HG03095 (cell line): ENCODE measurements at regions not wholly inside any gene's neighbourhood (a gene's known extent, or its start where the extent isn't known, plus 50 kb on each side); places are given as distances from the start of the nearest gene placed in this dataset.

Experiments
- ATAC-seq: cut with Tn5 transposase; IDR thresholded peaks from one replicate; pipeline ENCODE4 v1.9.1; 2021; ENCODE audit warnings: moderate library complexity; ENCODE audit not compliant: unreplicated experiment

DNA sequence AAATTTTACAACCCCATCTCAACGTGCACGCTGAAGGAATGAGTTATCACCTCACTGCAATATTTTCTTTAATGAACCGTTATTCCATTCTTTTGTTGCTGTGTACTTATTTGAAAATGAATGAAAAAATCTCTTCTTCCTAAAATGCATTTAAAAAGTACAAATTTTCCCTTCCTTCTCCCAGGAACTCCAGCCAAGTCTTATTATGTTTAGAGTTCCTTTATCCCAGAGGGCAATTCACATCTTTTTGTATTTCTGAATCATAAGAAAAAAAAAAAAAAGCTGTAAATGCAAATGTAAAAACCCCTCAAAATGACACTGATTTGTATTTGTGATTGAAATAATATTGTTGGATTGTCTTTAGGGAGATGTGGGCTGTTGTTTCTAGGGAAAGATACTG is 2194.3 kb upstream of the CELF4 start:
- ATAC-seq = no peak

DNA sequence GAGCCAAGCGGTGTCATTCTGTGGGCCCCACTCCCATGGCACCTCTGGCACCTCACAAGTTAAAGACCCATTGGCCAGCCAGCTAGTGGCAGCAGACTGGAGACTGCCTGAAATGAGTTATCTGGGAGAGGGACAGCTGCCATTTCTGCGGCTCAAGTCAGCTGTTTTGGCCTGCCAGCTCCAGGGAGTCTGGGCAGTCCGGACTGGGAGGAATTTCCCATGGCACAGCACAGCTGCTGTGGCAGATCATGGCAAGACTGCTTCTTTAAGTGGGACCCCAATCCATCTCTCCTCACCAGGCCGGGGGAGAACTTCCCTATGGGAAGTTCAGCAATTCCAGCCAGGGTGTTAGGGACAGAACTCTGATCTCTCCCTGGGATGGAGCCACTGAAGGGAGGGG is 2187.6 kb upstream of the CELF4 start:
- no peak for ATAC-seq

DNA sequence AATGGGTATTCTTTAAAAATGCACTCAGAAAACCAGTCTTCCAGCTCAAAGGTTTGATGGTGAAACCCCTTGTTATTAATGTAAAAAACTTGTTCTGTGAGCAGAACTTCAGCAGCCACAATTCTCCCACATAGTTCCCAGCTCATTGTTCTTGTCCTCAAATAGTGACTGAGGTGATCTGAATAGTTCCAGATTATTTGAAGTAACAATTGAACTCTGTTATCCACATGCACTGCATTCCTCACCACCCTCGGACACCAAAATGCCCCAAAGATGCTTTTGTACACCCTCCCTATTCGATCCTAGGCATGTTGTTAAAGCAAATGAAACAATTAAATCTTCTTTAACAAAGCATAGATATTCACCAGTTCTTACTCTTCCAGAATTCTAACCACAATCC is 2186.8 kb upstream of the CELF4 start:
- ATAC-seq = no peak

DNA sequence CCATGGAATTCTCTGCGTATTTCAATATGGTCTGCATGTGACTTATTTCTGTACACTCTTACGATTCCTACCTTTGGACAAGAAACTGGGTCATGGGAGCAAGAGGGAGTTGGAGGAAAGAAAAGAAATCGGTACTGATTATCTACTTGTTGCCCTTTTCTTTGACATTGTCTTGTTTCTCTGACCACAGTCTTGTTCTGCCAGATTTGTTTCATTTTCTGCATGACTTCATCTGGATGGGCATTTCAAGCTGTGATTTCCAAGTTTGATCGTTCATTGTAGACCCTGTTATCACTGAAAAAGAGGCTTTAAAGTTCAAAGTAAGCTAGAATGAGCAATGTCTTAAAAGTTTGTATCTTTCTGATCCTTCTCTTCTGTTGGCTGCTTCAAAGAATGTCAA is 2186.3 kb upstream of the CELF4 start:
- ATAC-seq = no peak

DNA sequence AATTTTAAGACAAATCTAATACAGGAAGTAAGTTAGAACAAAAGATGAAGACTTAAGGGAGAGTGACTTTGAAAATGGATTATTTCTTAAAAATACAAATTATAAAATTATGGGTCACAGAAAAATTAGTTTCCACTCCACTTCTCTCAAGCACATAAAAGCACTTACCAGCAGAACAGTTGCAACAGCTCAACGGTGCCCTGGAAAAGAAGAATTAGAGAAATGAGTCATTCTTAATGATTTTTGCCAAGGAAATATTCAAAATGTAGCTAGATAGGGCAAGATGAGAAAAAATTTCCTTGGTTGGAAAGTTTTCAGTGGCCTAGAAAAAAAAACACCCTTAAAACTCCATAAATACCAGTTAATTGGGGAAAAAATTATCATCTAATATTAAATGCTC is 2185.6 kb upstream of the CELF4 start:
- no peak for ATAC-seq

DNA sequence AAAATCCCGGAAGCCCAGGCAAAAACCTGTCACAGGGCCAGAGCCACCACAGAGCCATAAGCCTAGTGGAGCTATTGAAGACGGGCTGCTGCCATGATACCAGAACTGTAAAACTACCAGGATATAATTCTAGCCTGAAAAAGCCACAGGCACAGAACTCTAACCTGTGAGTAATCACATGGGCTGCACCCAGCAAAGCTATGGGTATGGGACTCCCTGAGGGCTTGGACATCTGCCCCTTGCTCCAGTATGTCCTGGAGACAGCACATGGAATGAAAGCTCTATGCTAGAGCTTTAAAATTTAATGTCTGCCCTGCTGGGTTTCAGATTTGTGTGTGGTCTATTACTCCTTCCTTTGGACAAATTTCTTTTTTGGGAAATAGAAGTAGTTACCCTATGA is 2183.6 kb upstream of the CELF4 start:
- ATAC-seq = no peak

DNA sequence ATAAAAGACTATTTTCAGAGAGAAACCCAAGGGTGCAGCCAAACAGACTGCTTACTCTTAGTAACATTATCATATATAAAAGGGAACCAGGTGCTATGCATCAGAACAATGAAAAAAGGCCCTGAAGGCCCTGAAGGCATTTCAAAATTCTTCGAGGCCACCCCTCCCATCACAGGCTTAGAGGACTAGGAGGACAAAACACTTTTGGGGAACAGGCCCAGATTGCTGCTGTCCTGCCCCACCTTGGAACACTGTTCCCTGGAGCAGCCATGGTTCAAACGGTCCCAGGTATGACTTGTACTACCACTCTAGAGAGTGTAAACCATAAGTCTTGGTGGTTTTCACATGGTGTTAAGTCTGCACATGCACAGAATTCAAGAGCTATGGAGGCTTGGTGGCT is 2183.1 kb upstream of the CELF4 start:
- ATAC-seq = no peak

DNA sequence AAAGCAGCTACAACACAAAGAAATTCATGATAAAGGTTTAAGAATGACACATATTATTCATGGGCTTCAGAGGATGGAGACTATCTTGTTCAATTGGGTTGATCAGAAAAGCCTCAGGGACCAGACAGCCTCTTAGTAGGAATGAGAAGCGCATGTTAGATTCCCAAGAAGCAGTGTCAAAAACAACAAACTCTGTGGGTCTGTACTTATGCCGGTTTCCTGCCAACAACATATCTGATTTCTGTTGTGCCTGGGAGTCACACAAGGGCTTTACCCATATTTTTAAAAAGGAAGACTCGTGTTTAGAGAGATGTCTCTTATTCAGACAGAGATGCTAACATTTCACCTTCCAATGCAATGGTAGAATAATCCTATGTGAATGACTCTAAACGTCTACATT is 2180.6 kb upstream of the CELF4 start:
- ATAC-seq = no peak

DNA sequence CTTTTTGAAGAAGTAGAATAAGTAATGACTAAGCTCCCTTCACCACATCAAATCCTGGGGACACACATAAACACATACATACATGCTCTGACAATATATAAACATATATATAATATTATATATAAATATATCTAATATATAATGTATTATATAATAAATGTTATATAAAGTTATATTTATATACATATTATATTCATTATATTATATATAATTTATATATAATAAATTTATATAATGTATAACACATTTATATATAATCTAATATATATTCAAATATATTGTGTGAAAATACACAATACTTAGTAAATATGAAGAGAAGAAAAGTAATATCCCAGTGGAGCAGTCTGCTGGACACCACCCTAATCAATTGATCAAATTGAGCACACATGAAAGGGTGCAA is 2177.9 kb upstream of the CELF4 start:
- ATAC-seq = no peak

DNA sequence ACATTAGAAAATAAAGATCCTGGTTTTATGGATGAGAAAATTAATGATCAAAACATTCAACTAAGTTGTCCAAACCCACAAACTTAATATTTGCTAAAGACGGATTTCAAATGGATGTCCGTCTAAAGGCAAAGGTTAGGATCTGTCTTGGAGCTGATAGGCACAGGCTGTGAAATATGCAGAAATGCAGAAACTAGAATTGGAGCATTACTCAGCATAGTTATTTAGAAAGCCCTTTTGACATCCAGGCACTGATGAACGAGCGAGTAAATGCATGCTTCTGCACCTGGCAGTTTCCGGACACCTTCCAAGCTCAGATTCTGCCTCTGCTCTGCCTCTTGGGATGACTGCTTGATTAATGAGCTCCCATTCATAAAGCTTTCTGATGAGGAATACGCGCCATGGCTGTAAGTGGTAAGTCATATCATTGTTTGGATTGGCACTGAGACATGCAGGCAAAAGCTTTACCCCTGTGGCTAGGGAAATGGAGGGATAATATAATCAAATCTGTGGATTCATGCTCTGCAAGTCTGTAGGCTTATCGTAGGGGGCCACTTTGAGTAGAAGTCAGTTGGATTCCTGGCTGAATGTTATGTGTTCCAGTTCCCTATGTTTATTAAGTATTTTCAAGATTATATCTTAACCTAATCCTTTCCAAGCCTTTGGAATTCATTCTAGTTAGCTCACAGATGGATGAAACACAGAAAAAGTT is 2176.3 kb upstream of the CELF4 start:
- ATAC-seq = no peak

DNA sequence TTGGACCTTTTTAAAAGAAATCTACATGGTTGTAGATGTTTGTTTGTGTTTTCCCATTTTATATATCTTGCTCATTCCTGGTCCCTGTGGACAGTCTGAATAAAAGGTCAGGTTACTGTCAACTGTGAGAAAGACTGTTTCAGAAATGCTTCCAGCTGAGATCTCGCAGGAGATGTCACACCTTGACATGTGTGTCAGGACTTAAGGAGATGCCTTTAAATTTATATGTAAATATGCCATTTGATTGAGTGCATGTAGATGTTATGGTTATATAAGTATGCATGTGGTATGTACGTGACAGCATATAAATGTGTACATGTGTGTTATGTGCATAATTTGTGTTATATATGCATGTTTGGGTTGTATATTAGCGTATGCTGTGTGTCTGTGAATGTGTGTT is 2172.3 kb upstream of the CELF4 start:
- no peak for ATAC-seq

DNA sequence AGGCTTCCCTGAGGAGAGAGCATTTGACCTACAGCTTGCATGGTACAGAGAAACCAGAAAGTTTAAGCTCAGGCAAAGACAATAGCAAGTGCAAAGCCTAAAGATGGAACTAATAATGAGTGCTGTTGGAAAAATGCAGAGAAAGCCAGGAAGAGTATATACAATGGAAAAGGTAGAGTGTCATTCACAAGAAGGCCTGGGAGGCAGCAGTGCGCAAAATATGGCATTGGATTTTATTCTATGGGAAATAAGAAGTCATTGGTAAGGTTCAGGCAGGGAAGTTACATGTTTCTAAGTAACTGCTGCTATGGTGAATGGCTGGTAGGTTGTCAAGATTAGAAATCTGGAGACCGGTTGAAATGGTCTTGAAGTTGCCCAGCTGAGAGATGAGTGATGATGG is 2167.3 kb upstream of the CELF4 start:
- no peak for ATAC-seq

DNA sequence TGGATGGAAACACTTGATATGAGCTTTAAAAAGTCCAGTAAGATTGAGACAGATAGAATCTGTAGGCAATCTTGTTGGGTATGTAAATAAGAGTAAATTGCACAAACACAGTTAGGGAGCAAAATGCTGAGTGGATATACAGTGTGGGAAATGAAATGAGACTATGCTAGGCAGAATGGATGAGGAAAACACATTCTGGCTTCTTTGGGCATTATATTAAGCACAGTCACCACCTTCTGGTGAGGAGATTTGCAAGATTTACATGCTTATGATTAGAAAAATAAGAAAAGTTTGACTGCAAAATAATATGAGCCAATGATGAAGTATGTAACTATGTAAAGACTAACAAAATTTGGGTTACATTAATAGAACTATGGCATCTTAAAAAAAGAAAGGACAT is 2165.0 kb upstream of the CELF4 start:
- ATAC-seq = no peak

DNA sequence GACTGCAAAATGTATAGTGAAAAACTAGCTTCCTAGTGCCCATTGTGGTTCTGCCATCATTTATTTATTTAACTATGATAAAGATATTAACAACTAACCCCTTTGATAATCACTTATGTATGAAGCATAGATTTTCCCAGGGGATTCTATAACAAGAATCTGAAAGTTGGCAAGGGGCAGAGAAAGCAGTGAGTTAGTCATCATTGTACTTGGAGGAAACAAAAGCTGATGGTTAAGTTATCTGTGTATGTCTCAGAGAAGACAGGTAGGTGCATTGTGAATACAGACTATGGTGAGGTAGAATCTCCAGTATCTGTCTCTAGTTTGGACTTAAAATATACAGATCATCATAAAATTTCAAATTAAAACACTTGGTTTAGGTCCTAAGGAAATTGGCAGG is 2159.1 kb upstream of the CELF4 start:
- ATAC-seq = no peak

DNA sequence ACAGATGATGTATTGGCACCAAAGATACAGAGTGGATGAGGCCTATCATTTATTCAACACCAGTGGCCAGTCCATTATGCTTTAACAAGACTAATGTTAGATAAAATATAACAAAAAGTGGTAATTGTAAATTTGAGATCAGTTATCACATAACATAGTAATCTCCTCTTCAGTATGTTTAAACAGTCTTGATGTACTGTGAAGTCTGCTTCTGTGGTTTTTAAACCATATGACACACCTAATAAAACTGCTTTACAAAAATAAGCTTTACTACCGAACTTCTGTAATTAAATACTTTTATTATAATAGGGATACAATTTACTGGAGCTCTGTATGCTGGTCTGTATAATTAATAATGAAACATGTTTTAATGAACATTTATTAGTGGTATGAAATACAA is 2156.1 kb upstream of the CELF4 start:
- ATAC-seq = no peak

DNA sequence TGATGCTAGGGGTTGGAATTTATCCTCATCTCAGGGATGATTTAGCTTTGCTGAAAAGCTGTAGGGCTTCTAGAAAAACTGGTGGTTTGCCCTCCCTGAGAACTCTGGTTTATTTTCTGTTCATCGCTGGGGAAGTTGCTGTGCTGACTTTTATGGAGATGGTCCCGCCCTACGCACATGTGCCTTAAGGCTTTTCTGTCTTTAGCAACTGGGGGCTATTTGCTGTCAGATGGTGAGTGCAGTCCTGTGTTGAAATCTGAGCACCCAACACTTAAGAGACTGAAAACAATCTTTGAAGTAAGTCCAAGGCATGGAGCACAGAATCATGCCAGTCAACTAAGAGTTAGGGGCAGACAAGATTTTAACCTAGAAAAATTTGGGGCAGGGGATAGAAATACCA is 2148.4 kb upstream of the CELF4 start:
- no peak for ATAC-seq

DNA sequence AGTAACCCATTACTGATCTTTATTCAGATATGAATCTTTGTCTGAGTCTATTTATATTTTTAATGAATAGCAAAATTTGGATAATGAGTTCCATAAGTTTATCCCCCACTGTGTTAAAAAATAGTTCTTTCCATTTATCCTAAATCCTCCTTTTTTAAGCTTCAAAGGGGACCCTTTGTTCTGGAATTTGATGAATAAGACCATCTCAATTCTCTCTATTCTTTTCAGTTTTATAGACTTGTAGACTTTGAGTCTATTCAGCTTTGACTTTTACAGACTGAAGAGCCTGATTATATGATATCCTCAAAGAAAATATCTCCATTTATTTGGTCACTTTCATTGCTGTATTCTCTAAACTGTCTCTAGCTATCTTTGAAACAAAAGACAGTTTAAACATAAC is 2146.1 kb upstream of the CELF4 start:
- ATAC-seq = no peak

DNA sequence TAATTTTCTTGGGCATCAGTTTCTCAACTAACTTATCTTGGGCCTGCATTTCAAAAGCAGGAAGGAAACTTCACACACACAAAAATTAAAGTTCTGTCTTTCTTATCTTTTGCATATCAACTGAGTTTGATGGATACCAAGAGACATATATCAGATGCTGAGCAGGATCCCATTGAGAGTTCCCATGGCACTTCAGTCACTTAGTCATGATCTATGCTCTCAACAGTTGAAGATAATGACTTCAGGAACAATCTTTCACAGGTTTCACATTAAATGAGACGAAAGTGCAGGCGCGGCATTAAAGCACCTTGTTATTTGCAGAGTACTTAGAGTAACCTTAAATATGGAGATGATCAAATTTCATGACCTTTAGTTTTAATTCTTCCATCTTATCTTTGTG is 2139.8 kb upstream of the CELF4 start:
- no peak for ATAC-seq

DNA sequence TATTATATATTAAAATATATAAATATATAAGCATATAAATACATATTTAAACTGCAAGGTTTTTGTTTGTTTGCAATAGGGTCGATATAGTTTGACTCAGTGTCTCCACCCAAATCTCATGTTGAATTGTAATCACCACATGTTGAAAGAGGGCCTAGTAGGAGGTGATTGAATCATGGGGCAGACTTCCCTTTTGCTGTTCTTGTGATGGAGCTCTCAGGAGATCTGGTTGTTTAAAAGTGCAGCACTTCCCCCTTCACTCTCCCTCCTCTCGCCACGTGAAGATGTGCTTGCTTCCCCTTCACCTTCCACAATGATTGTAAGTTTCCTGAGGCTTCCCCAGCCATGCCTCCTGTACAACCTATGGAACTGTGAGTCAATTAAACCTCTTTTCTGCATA is 2137.3 kb upstream of the CELF4 start:
- no peak for ATAC-seq

DNA sequence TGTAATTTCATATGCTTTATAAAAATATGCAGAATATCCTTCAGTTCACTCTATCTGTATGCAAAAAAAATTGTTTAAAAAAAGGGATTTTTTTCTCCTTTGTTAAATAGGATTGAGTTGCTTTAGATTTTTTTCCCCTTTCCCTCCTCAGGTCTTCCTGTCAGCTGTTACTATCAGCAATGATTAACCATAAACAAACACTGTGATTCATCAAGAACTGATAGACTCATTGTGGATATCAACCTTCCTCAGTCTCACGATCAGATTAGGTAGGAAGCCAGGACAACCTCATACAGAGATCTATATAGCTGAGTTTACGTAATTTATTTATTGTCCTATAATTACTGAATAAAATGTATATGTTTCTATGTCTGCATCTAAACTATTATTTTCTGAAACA is 2136.2 kb upstream of the CELF4 start:
- ATAC-seq = no peak

DNA sequence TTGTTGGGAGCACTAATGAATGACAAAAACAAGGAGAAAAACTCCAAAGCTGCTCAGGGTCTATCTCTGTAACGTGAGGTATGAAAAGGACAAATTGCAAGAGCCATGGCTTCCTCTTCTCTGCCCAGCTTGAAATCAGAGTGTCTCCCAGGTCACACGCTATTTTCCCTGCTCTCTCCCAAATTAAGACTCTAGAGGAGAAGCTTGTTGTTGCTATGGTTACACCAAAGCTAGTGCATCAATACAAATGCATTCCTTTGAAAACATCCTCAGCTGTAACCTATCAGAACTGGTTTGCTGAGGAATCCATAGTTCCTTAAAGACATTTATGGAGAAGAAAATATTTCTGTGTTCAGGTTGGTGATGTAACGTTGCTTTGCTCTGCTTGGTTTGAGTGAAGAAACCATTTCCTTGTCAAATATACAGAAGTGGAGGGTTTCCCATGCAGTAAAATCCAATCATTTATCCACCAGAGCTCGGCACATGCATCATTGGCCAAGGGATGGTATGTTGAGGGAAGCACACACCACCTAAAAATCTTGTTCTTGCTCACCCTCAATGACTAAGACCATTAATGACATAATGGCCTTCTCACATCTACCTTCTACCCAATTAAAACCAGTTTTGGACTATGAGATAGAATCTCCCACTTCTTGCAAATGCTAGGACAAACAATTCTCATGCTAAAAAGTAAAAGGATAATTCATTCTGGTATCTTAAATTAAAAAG is 2135.6 kb upstream of the CELF4 start:
- no peak for ATAC-seq

DNA sequence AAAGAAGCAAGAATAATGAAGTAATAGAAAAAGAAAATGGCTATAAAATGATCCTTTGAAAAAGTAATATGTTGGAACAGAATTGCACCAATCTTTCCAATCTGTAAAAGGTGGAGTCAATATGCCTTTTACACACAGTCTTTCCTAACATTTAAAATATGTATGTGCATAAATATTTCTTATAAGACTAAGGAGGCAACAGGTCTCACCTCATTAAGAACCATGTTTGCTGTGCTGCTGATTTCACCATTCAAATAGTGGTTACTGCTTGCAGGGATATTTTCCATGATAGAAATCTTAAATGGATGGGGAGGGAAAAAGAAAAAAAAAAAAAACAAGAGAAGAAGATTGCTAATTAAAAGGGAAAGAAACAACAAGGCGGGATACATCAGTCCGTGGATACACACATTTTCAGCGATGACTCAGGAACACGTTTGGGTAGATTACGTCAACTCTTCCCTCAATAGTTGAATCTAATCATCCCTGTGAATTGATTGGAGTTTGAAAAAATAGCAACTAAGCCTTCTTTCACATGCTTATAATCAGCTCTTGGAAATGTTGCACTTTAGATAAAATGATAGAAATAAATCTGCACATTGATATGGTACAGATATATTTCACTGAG is 2133.9 kb upstream of the CELF4 start:
- no peak for ATAC-seq
